GM23248 (cell line): ENCODE measurements at regions not wholly inside any gene's neighbourhood (a gene's known extent, or its start where the extent isn't known, plus 50 kb on each side); places are given as distances from the start of the nearest gene placed in this dataset.

Source experiments
- DNase-seq: peaks from one replicate; pipeline ENCODE4 v3.0.0-alpha.2; 2015
- H2AFZ ChIP-seq: fragments of 200-600 bp; sonication (generic); 2 replicates; pipeline ENCODE4 v1.6.1; 2016; ENCODE audit warnings: antibody characterized with exemption
- H3F3A ChIP-seq: fragments of 200-600 bp; sonication (generic); 2 replicates; pipeline ENCODE4 v1.6.1; 2016; ENCODE audit warnings: mild to moderate bottlenecking, antibody characterized with exemption, mixed run types; ENCODE audit not compliant: insufficient read depth
- H3K27ac ChIP-seq: fragments of 200-600 bp; sonication (generic); 2 replicates; pipeline ENCODE4 v1.5.1; 2016; ENCODE audit warnings: mild to moderate bottlenecking
- H3K27me3 ChIP-seq: fragments of 200-600 bp; sonication (generic); replicated peaks from 2 replicates; pipeline ENCODE4 v1.6.1; 2016; ENCODE audit warnings: mild to moderate bottlenecking; ENCODE audit not compliant: insufficient read depth
- H3K36me3 ChIP-seq: fragments of 200-600 bp; sonication (generic); 2 replicates; pipeline ENCODE4 v1.6.1; 2016; ENCODE audit warnings: low read depth, mild to moderate bottlenecking
- H3K4me1 ChIP-seq: fragments of 200-600 bp; sonication (generic); 2 replicates; pipeline ENCODE4 v1.6.1; 2016; ENCODE audit warnings: mild to moderate bottlenecking; ENCODE audit not compliant: insufficient read depth
- H3K4me2 ChIP-seq: fragments of 200-600 bp; sonication (generic); one replicate; pipeline ENCODE4 v1.6.1; 2016; ENCODE audit warnings: mild to moderate bottlenecking; ENCODE audit not compliant: unreplicated experiment
- H3K4me3 ChIP-seq: fragments of 200-600 bp; sonication (generic); 2 replicates; pipeline ENCODE4 v1.5.1; 2016; ENCODE audit warnings: mild to moderate bottlenecking
- H3K79me2 ChIP-seq: fragments of 200-600 bp; sonication (generic); 2 replicates; pipeline ENCODE4 v1.6.1; 2016; ENCODE audit warnings: mild to moderate bottlenecking; ENCODE audit not compliant: insufficient read depth
- H3K9ac ChIP-seq: fragments of 200-600 bp; sonication (generic); 2 replicates; pipeline ENCODE4 v1.6.1; 2016; ENCODE audit warnings: mild to moderate bottlenecking
- H3K9me2 ChIP-seq: fragments of 200-600 bp; sonication (generic); 2 replicates; pipeline ENCODE4 v1.6.1; 2016; ENCODE audit warnings: mixed run types, mild to moderate bottlenecking, moderate library complexity; ENCODE audit not compliant: insufficient read depth
- H3K9me3 ChIP-seq: fragments of 200-600 bp; sonication (generic); one replicate; pipeline ENCODE4 v1.6.1; 2017; ENCODE audit warnings: low read depth
- H4K20me1 ChIP-seq: fragments of 200-600 bp; sonication (generic); 2 replicates; pipeline ENCODE4 v1.6.0; 2016; ENCODE audit not compliant: insufficient read depth
- EZH2 ChIP-seq: fragments of 200-600 bp; sonication (generic); IDR thresholded peaks from 2 replicates; pipeline ENCODE4 v1.6.1; 2018; ENCODE audit warnings: antibody characterized with exemption, mild to moderate bottlenecking; ENCODE audit not compliant: insufficient read depth, poor library complexity, severe bottlenecking
- EZH2phosphoT487 ChIP-seq: fragments of 200-600 bp; sonication (generic); IDR thresholded peaks from 2 replicates; pipeline ENCODE4 v1.6.1; 2018; ENCODE audit warnings: antibody characterized with exemption, moderate library complexity, mild to moderate bottlenecking, low read depth; ENCODE audit not compliant: insufficient read depth
- WGBS, 2 experiments: methylation state at CpG; one replicate each; pipeline ENCODE4 v1.1.6; 2015 to 2017; ENCODE audit warnings: low lambda C conversion rate in 2 of 2, low coverage in 1 of 2; ENCODE audit errors: missing lambda C conversion rate in 2 of 2; 5-methylcytosine and 5-hydroxymethylcytosine counted together
- in situ Hi-C: fragments of 300-500 bp; cut with MboI; formaldehyde crosslinking; loops from 2 replicates; pipeline ENCODE4 v1.15.0; 2020

DNA sequence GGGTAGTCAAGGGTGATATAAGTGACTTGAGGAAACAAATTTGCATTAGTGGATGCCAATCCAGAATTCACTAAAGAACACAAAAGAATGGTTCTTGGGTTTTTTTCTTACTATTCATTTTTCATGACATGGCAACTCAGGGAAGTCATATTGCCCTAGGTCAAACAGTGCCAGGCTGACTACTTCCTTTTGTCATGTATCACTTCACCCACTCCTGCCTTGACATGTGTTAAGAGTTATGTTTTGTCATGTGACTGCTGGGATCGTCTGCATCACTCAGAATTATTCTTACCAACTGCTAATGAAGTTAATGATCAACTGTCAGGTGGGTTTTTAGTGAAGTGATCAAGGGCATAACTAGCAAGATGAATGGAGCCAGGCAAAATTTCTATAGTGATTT is 74.2 kb downstream of the PRORP start:
- Histone ChIP-seq H3F3A (no peaks in the 10 kb centered on the region), H3K79me2 (no peaks in the 10 kb centered on the region), H3K27me3 (no peaks in the 10 kb centered on the region), H3K4me1 (peaks cover 12% of the 10 kb centered on the region), H2AFZ (no peak overlapping the region), H3K9me2 (no peaks in the 10 kb centered on the region), H3K27ac (peak overlapping the region; percentile 47), H3K9me3 (no peaks in the 10 kb centered on the region), H3K9ac (no peak overlapping the region), H4K20me1 (no peaks in the 10 kb centered on the region), H3K4me2 (peak overlapping the region; percentile 26), H3K4me3 (no peak overlapping the region), H3K36me3 (no peaks in the 10 kb centered on the region)
- WGBS, 2 experiments, result 0 to 6% methylated on average over 1 of the region's 1 CpG
- in situ Hi-C loops, result no loop called here
- DNase-seq, result peak; percentile 23
- no peak for TF ChIP-seq EZH2phosphoT487
- TF ChIP-seq EZH2, result no peak

DNA sequence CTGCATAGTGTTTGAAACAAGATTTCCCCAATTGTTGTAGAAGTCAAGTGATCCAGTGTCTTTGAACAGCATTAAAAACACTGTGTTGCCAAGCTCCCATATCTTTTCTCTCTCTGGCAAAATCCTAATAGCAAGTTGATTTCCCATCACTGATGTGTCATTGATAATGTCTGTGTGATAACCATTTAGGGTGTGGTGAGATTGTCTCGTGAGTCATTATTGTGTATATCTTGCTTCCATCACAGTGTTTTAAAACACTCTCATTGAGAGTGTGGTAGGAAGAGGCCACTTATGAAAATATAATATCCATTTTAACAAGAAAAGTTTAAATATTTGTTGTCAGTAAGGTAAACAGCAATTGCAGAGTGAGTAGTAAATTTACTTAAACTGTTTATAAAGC is 74.7 kb downstream of the PRORP start:
- Histone ChIP-seq H3F3A (no peaks in the 10 kb centered on the region), H3K4me3 (no peak overlapping the region), H3K27ac (peak overlapping the region; percentile 47), H3K4me2 (peak overlapping the region; percentile 26), H3K79me2 (no peaks in the 10 kb centered on the region), H4K20me1 (no peaks in the 10 kb centered on the region), H3K9me3 (no peaks in the 10 kb centered on the region), H3K9ac (0 out of 2 replicates have a peak overlapping the region, but pooled peaks have one; percentile 13), H3K9me2 (no peaks in the 10 kb centered on the region), H3K4me1 (peaks cover 12% of the 10 kb centered on the region), H3K27me3 (no peaks in the 10 kb centered on the region), H3K36me3 (no peaks in the 10 kb centered on the region), H2AFZ (no peak overlapping the region)
- TF ChIP-seq EZH2phosphoT487 (no peak), EZH2 (no peak)
- WGBS, 2 experiments, result 2 to 8% methylated on average over 1 of the region's 1 CpG
- in situ Hi-C loops, result no loop called here
- DNase-seq, result peak; percentile 63

DNA sequence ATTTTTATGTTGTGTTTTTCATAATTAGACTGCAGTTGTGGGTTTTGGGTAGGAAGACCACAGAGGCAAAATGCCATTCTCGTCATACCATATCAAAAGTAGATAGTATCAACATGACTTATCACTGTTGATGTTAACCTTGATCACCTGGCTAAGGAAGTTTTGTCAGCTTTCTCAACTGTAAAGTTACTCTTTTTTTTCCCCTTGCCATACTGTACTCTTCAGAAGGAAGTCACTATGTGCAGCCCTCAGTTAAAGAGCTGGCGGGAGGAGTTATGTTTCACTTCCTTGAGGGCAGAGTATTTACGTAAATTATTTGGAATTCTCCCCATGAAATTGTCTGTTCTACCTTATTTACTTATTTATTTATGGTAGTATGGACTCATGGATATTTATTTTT is 78.7 kb downstream of the PRORP start:
- no peak for DNase-seq
- Histone ChIP-seq H3K36me3 (no peaks in the 10 kb centered on the region), H4K20me1 (no peaks in the 10 kb centered on the region), H3K4me3 (no peak overlapping the region), H3K9me2 (no peaks in the 10 kb centered on the region), H3K27ac (no peak overlapping the region), H3K27me3 (no peaks in the 10 kb centered on the region), H3F3A (no peaks in the 10 kb centered on the region), H2AFZ (no peak overlapping the region), H3K4me1 (peaks cover 12% of the 10 kb centered on the region), H3K9me3 (no peaks in the 10 kb centered on the region), H3K9ac (no peak overlapping the region), H3K79me2 (no peaks in the 10 kb centered on the region), H3K4me2 (no peak overlapping the region)
- 93 to 96% methylated on average over 3 of the region's 3 CpGs for WGBS, 2 experiments
- in situ Hi-C loops, result no loop called here
- TF ChIP-seq EZH2 (no peak), EZH2phosphoT487 (no peak)

DNA sequence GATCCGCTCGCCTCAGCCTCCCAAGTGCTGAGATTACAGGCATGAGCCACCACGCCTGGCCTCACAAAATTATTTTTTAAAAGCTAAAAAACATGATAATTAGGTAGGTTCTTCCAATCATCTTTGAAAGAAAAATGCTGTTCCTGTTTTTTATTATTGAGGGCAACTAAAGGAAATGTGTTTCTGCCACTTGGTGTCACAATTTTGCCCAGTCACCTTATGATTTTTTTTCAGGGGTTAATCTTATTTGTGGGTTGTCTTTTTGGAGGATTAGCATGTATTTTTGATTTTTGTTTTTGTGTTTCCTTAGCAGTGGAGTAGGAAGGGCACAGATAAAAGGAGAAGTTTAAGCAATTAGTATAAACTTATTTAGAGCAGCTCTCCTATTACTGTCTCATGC is 79.8 kb downstream of the PRORP start:
- Histone ChIP-seq H3K9me2 (no peaks in the 10 kb centered on the region), H4K20me1 (no peaks in the 10 kb centered on the region), H3K4me3 (no peak overlapping the region), H3K79me2 (no peaks in the 10 kb centered on the region), H3K9me3 (no peaks in the 10 kb centered on the region), H2AFZ (no peak overlapping the region), H3K4me2 (no peak overlapping the region), H3K4me1 (peaks cover 3% of the 10 kb centered on the region), H3K36me3 (no peaks in the 10 kb centered on the region), H3F3A (no peaks in the 10 kb centered on the region), H3K27me3 (no peaks in the 10 kb centered on the region), H3K9ac (no peak overlapping the region), H3K27ac (no peak overlapping the region)
- no peak for DNase-seq
- in situ Hi-C loops, result no loop called here
- TF ChIP-seq EZH2, result no peak
- TF ChIP-seq EZH2phosphoT487, result no peak
- WGBS, 2 experiments, result 99 to 100% methylated on average over 3 of the region's 3 CpGs

DNA sequence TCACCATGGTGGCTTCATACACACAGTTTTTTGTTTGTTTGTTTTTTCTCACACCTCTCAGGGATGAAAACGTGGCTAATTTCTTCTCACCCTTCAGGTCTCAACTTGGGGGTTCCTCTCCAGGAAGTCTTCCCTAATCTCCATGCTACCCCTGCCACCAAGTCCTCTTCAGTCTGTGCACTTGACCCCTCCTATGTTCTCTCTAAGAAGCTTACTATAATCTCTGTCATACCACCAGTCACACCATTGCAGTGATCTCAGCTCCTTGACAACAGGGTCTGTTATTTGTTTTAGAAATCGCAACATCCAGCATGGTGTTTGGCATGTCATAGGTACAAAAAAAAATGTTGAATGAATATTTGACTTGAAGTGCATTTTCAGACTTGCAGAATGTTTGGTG is 83.4 kb downstream of the PRORP start:
- 61 to 82% methylated on average over 2 of the region's 2 CpGs for WGBS, 2 experiments

More for the DNA sequence above, 83.4 kb downstream of the PRORP start:
- Histone ChIP-seq H4K20me1 (no peaks in the 10 kb centered on the region), H3K27ac (no peak overlapping the region), H2AFZ (no peak overlapping the region), H3K9ac (no peak overlapping the region), H3F3A (no peaks in the 10 kb centered on the region), H3K9me2 (no peaks in the 10 kb centered on the region), H3K9me3 (no peaks in the 10 kb centered on the region), H3K4me1 (no peaks in the 10 kb centered on the region), H3K27me3 (no peaks in the 10 kb centered on the region), H3K4me2 (no peak overlapping the region), H3K79me2 (no peaks in the 10 kb centered on the region), H3K4me3 (no peak overlapping the region), H3K36me3 (no peaks in the 10 kb centered on the region)
- in situ Hi-C loops, result no loop called here
- no peak for TF ChIP-seq EZH2
- TF ChIP-seq EZH2phosphoT487, result no peak
- DNase-seq, result no peak
